H9 (cell line): ENCODE measurements at regions not wholly inside any gene's neighbourhood (a gene's known extent, or its start where the extent isn't known, plus 50 kb on each side); places are given as distances from the start of the nearest gene placed in this dataset.

Source experiments
- DNase-seq: peaks from one replicate; pipeline ENCODE4 v3.0.0-alpha.2; 2017
- H2AFZ ChIP-seq: one replicate; pipeline ENCODE4 v1.6.1; 2013; ENCODE audit warnings: mild to moderate bottlenecking, low read length, control low read depth, moderate library complexity
- H2AK5ac ChIP-seq: 2 replicates; pipeline ENCODE4 v1.6.1; 2013; ENCODE audit warnings: low read length, control low read depth, mixed read lengths; ENCODE audit not compliant: insufficient read length
- H2BK120ac ChIP-seq: one replicate; pipeline ENCODE4 v1.6.1; 2013; ENCODE audit warnings: low read depth, mild to moderate bottlenecking, low read length, control low read depth, inconsistent platforms; ENCODE audit not compliant: poor library complexity, severe bottlenecking
- H2BK12ac ChIP-seq: 2 replicates; pipeline ENCODE4 v1.6.1; 2013; ENCODE audit warnings: low read length, control low read depth, mixed read lengths, low read depth; ENCODE audit not compliant: insufficient read length
- H2BK15ac ChIP-seq: 2 replicates; pipeline ENCODE4 v1.6.1; 2013; ENCODE audit warnings: low read depth, low read length, control low read depth
- H2BK20ac ChIP-seq: one replicate; pipeline ENCODE4 v1.6.1; 2013; ENCODE audit warnings: low read depth, mild to moderate bottlenecking, low read length, control low read depth, inconsistent platforms; ENCODE audit not compliant: poor library complexity, severe bottlenecking
- H2BK5ac ChIP-seq: 2 replicates; pipeline ENCODE4 v1.6.1; 2013; ENCODE audit warnings: low read length, control low read depth, mixed read lengths; ENCODE audit not compliant: insufficient read length
- H3K14ac ChIP-seq: 2 replicates; pipeline ENCODE4 v1.6.1; 2013; ENCODE audit warnings: low read length, control low read depth; ENCODE audit not compliant: insufficient read depth
- H3K18ac ChIP-seq: 2 replicates; pipeline ENCODE4 v1.6.1; 2013; ENCODE audit warnings: low read depth, mild to moderate bottlenecking, mixed read lengths, low read length, control low read depth; ENCODE audit not compliant: insufficient read length
- H3K23ac ChIP-seq: 2 replicates; pipeline ENCODE4 v1.6.1; 2013; ENCODE audit warnings: low read length, control low read depth, mixed read lengths, low read depth; ENCODE audit not compliant: insufficient read length
- H3K23me2 ChIP-seq: 2 replicates; pipeline ENCODE4 v1.6.1; 2013; ENCODE audit warnings: low read depth, mild to moderate bottlenecking, mixed read lengths, low read length, control low read depth; ENCODE audit not compliant: insufficient read length, poor library complexity, severe bottlenecking
- H3K27ac ChIP-seq: 2 replicates; pipeline ENCODE4 v1.5.1; 2013; ENCODE audit warnings: low read length, control low read depth, mixed read lengths, low read depth; ENCODE audit not compliant: insufficient read length
- H3K27me3 ChIP-seq: 2 replicates; pipeline ENCODE4 v1.6.1; 2013; ENCODE audit warnings: low read length, control low read depth, inconsistent platforms; ENCODE audit not compliant: insufficient read depth
- H3K4ac ChIP-seq: 2 replicates; pipeline ENCODE4 v1.6.1; 2013; ENCODE audit warnings: low read depth, mild to moderate bottlenecking, control low read depth, inconsistent platforms, low read length, moderate library complexity
- H3K4me1 ChIP-seq: 2 replicates; pipeline ENCODE4 v1.6.1; 2013; ENCODE audit warnings: low read length, control low read depth, inconsistent platforms; ENCODE audit not compliant: insufficient read depth
- H3K4me2 ChIP-seq: 2 replicates; pipeline ENCODE4 v1.6.1; 2013; ENCODE audit warnings: low read length, control low read depth, mixed read lengths; ENCODE audit not compliant: insufficient read length, insufficient read depth
- H3K56ac ChIP-seq: 2 replicates; pipeline ENCODE4 v1.6.1; 2013; ENCODE audit warnings: low read depth, mild to moderate bottlenecking, mixed read lengths, low read length, control low read depth; ENCODE audit not compliant: insufficient read length
- H3K79me1 ChIP-seq: 2 replicates; pipeline ENCODE4 v1.6.1; 2013; ENCODE audit warnings: low read depth, mild to moderate bottlenecking, moderate library complexity, low read length, control low read depth, inconsistent platforms; ENCODE audit not compliant: insufficient read depth, poor library complexity, severe bottlenecking
- H3K79me2 ChIP-seq: 2 replicates; pipeline ENCODE4 v1.6.1; 2013; ENCODE audit warnings: low read length, control low read depth, inconsistent platforms; ENCODE audit not compliant: insufficient read depth
- H3K9ac ChIP-seq: 2 replicates; pipeline ENCODE4 v1.6.1; 2013; ENCODE audit warnings: low read length, control low read depth, mixed read lengths; ENCODE audit not compliant: insufficient read length; ENCODE audit errors: extremely low read depth
- H3K9me3 ChIP-seq: one replicate; pipeline ENCODE4 v1.6.1; 2013; ENCODE audit warnings: low read depth, low read length, inconsistent platforms; ENCODE audit not compliant: control insufficient read depth
- H3T11ph ChIP-seq: one replicate; pipeline ENCODE4 v1.6.1; 2013; ENCODE audit warnings: mild to moderate bottlenecking, low read length, control low read depth, inconsistent platforms
- H4K20me1 ChIP-seq: one replicate; pipeline ENCODE4 v1.6.1; 2013; ENCODE audit not compliant: control insufficient read depth, insufficient read length, insufficient read depth
- H4K5ac ChIP-seq: 2 replicates; pipeline ENCODE4 v1.6.1; 2013; ENCODE audit warnings: low read depth, mild to moderate bottlenecking, mixed read lengths, low read length, control low read depth; ENCODE audit not compliant: insufficient read length
- H4K8ac ChIP-seq: replicated peaks from 2 replicates; pipeline ENCODE4 v1.6.1; 2013; ENCODE audit warnings: low read length, control low read depth, mixed read lengths, low read depth; ENCODE audit not compliant: insufficient read length
- H4K91ac ChIP-seq: 2 replicates; pipeline ENCODE4 v1.6.1; 2013; ENCODE audit warnings: low read depth, mild to moderate bottlenecking, moderate library complexity, mixed read lengths, low read length, control low read depth; ENCODE audit not compliant: insufficient read length
- H3K27ac Mint-ChIP-seq, 3 experiments: 2 replicates in 2 of 3; 3 replicates in 1 of 3; pipeline ENCODE4 v1.8.0; 2020 to 2021; ENCODE audit warnings: mixed read lengths in 3 of 3, mild to moderate bottlenecking in 1 of 3, moderate library complexity in 1 of 3
- H3K27me3 Mint-ChIP-seq: 2 replicates; pipeline ENCODE4 v1.8.0; 2021; ENCODE audit warnings: low read depth, mild to moderate bottlenecking, moderate library complexity, mixed read lengths
- H3K36me3 Mint-ChIP-seq, 3 experiments: 2 replicates in 2 of 3; 3 replicates in 1 of 3; pipeline ENCODE4 v1.8.0; 2020 to 2021; ENCODE audit warnings: low read depth in 3 of 3, mixed read lengths in 3 of 3; ENCODE audit not compliant: insufficient read depth in 1 of 3
- H3K4me1 Mint-ChIP-seq, 2 experiments: 2 replicates each; pipeline ENCODE4 v1.8.0; 2020; ENCODE audit warnings: mixed read lengths in 2 of 2
- H3K4me3 Mint-ChIP-seq, 2 experiments: 2 replicates in 1 of 2; 3 replicates in 1 of 2; pipeline ENCODE4 v1.8.0; 2020 to 2021; ENCODE audit warnings: mild to moderate bottlenecking in 2 of 2, mixed read lengths in 2 of 2, moderate library complexity in 1 of 2
- H3K9me3 Mint-ChIP-seq, 2 experiments: 2 replicates in 1 of 2; 3 replicates in 1 of 2; pipeline ENCODE4 v1.8.0; 2020; ENCODE audit warnings: mild to moderate bottlenecking in 2 of 2, mixed read lengths in 2 of 2, moderate library complexity in 1 of 2
- WGBS: extraction: QIAGEN DNeasy Blood & Tissue Kit; methylation state at CpG from one replicate; pipeline ENCODE4 v1.1.7; 2013; ENCODE audit warnings: missing lambda C conversion rate, low lambda C conversion rate, mixed read lengths; ENCODE audit not compliant: insufficient read length; ENCODE audit errors: extremely low coverage; 5-methylcytosine and 5-hydroxymethylcytosine counted together
- TF ChIP-seq, protein P1 (sequence below): fragments of 200-600 bp; sonication (generic); conservative IDR thresholded peaks from 3 replicates; pipeline ENCODE4 v1.8.0; 2021; ENCODE audit warnings: antibody characterized with exemption, mild to moderate bottlenecking

DNA sequence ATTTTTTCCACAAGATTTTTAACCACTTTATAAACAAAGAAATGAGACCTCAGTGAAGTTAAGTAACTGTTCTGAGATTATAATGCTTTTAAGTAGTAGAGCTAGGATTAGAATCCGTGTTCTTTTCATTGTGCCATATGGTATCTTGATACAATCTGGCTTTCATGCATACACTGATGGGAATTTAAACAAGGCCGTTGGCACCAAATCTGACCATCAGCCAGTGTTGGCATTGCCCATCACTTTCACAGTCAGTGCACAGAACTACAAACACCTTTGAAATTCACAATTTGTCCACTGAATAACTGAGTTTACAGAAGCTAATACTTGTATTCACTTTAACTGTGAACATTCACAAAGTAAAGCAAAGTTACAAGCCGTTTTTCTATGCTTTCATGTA is 1228.0 kb downstream of the TBC1D22A start:
- H3K9ac ChIP-seq, result no peak overlapping the region
- TF ChIP-seq, protein P1, sequence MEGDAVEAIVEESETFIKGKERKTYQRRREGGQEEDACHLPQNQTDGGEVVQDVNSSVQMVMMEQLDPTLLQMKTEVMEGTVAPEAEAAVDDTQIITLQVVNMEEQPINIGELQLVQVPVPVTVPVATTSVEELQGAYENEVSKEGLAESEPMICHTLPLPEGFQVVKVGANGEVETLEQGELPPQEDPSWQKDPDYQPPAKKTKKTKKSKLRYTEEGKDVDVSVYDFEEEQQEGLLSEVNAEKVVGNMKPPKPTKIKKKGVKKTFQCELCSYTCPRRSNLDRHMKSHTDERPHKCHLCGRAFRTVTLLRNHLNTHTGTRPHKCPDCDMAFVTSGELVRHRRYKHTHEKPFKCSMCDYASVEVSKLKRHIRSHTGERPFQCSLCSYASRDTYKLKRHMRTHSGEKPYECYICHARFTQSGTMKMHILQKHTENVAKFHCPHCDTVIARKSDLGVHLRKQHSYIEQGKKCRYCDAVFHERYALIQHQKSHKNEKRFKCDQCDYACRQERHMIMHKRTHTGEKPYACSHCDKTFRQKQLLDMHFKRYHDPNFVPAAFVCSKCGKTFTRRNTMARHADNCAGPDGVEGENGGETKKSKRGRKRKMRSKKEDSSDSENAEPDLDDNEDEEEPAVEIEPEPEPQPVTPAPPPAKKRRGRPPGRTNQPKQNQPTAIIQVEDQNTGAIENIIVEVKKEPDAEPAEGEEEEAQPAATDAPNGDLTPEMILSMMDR, result no peak
- no peak overlapping the region for H2BK20ac ChIP-seq
- Mint-ChIP-seq H3K36me3 (peaks cover 3 to 15% (median 8%) of the 10 kb centered on the region in 3 experiments; a peak in 6 of 7 replicates), H3K4me3 (no peak overlapping the region), H3K27ac (no peak overlapping the region), H3K9me3 (peaks cover 25 to 79% of the 10 kb centered on the region in 2 experiments), H3K27me3 (no peaks in the 10 kb centered on the region; the same call in none of the 2 replicates), H3K4me1 (no peaks in the 10 kb centered on the region)
- H3K79me2 ChIP-seq, result no peaks in the 10 kb centered on the region
- no peak overlapping the region for H4K91ac ChIP-seq
- H4K5ac ChIP-seq, result no peak overlapping the region
- no peaks in the 10 kb centered on the region for H3K79me1 ChIP-seq
- no peaks in the 10 kb centered on the region for H4K20me1 ChIP-seq
- H2AK5ac ChIP-seq, result no peak overlapping the region
- H2BK120ac ChIP-seq, result no peak overlapping the region
- H3K27me3 ChIP-seq, result no peaks in the 10 kb centered on the region
- DNase-seq, result no peak
- H2AFZ ChIP-seq, result no peak overlapping the region
- H2BK5ac ChIP-seq, result no peak overlapping the region
- no peak overlapping the region for H3K27ac ChIP-seq
- H4K8ac ChIP-seq, result no peak overlapping the region
- no peak overlapping the region for H2BK15ac ChIP-seq
- no peak overlapping the region for H3K4me2 ChIP-seq
- H3K4ac ChIP-seq, result no peak overlapping the region
- H3T11ph ChIP-seq, result no peak overlapping the region
- H3K9me3 ChIP-seq, result no peaks in the 10 kb centered on the region
- H3K56ac ChIP-seq, result no peak overlapping the region
- H3K14ac ChIP-seq, result no peak overlapping the region
- no peak overlapping the region for H3K23ac ChIP-seq
- H3K23me2 ChIP-seq, result no peaks in the 10 kb centered on the region
- no peak overlapping the region for H3K18ac ChIP-seq
- H3K4me1 ChIP-seq, result no peaks in the 10 kb centered on the region; the same call in 1 of the 2 replicates
- H2BK12ac ChIP-seq, result no peak overlapping the region
- no CpG with 5 or more reads among the region's 3 CpGs for WGBS
